ENCODE measurements at regions not wholly inside any gene's neighbourhood (a gene's known extent, or its start where the extent isn't known, plus 50 kb on each side); places are given as distances from the start of the nearest gene placed in this dataset.
A peak's percentile ranks its signal among the peaks of the same experiment; 100 is the strongest.
"Not testable (repeated sequence)": the region's sequence is repeated elsewhere in the genome, so short reads cannot be mapped to it uniquely, and the experiment has no call there.

DNA sequence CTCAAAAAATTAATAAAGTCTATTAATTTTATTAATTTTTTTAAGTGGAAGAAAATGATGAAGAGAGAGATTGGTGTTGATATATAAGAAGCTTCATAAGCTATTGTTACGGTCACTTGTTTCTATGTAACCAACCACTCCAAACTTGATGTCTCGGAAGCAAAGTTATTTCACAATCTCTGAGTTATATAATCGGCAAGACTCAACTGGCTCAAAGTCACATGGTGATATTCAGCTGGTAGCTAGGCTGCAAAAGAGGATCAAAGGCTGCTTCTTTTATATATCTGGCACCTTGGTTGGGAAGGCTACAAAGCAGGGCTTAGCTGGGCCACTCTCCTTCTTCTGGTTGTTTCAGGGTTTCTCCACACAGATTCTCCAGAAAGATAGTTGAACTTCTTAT lies 245.1 kb upstream of the ARHGAP42 start:
- WGBS, 4 donors, result 85 to 95% (median 87%) methylated on average over 3 of the region's 3 CpGs
- Histone ChIP-seq H3K36me3 (replicated peaks in 1 of 2) (no peaks in the 10 kb centered on the region), H3K27ac (no peak overlapping the region), H3K4me3 (no peak overlapping the region), H3K27me3 (no peaks in the 10 kb centered on the region), H3K9me3 (replicated peaks in 1 of 3) (no peaks in the 10 kb centered on the region), H3K4me1 (replicated peaks in 1 of 2) (no peaks in the 10 kb centered on the region)
- TF ChIP-seq, protein P1, sequence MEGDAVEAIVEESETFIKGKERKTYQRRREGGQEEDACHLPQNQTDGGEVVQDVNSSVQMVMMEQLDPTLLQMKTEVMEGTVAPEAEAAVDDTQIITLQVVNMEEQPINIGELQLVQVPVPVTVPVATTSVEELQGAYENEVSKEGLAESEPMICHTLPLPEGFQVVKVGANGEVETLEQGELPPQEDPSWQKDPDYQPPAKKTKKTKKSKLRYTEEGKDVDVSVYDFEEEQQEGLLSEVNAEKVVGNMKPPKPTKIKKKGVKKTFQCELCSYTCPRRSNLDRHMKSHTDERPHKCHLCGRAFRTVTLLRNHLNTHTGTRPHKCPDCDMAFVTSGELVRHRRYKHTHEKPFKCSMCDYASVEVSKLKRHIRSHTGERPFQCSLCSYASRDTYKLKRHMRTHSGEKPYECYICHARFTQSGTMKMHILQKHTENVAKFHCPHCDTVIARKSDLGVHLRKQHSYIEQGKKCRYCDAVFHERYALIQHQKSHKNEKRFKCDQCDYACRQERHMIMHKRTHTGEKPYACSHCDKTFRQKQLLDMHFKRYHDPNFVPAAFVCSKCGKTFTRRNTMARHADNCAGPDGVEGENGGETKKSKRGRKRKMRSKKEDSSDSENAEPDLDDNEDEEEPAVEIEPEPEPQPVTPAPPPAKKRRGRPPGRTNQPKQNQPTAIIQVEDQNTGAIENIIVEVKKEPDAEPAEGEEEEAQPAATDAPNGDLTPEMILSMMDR (IDR thresholded peaks at IDR 0.05), result no peak
- TF ChIP-seq POLR2A (IDR thresholded peaks at IDR 0.05), result no peak
- DNase-seq, result no peak
- intact Hi-C loops (cut with DNase I), result no loop called here

GRCh38 chr11:100445231-100445735 lies 241.8 kb upstream of the ARHGAP42 start:
- intact Hi-C loops (cut with DNase I), result no loop called here
- H3K36me3 ChIP-seq (replicated peaks in 1 of 2), result no peaks in the 10 kb centered on the region
- 12 to 25% (median 16%) methylated on average over 2 of the region's 2 CpGs for WGBS, 4 donors
- no peaks in the 10 kb centered on the region for H3K27me3 ChIP-seq
- peak in 2 of 7 donors; percentile 20 to 30 for DNase-seq
- no peak overlapping the region for H3K4me3 ChIP-seq
- H3K27ac ChIP-seq, result no peak overlapping the region
- no peaks in the 10 kb centered on the region for H3K9me3 ChIP-seq (replicated peaks in 1 of 3)
- TF ChIP-seq POLR2A (IDR thresholded peaks at IDR 0.05), result no peak
- TF ChIP-seq, protein P1 (IDR thresholded peaks at IDR 0.05), result no peak
- H3K4me1 ChIP-seq (replicated peaks in 1 of 2), result no peaks in the 10 kb centered on the region

GRCh38 chr11:100451801-100452460 lies 235.2 kb upstream of the ARHGAP42 start:
- H3K4me3 ChIP-seq; H3K4me1 ChIP-seq (replicated peaks in 1 of 2); H3K27ac ChIP-seq; H3K27me3 ChIP-seq; H3K36me3 ChIP-seq (replicated peaks in 1 of 2); intact Hi-C loops (cut with DNase I); H3K9me3 ChIP-seq (replicated peaks in 1 of 3); DNase-seq: not testable (repeated sequence)
- 90 to 93% (median 92%) methylated on average over 25 to 26 of the region's 26 CpGs for WGBS, 4 donors

- TF ChIP-seq POLR2A (IDR thresholded peaks at IDR 0.05), result no peak
- TF ChIP-seq, protein P1 (IDR thresholded peaks at IDR 0.05), result no peak
- intact Hi-C loops (cut with DNase I), result no loop called here
- Histone ChIP-seq H3K4me1 (replicated peaks in 1 of 2) (no peaks in the 10 kb centered on the region), H3K4me3 (no peak overlapping the region), H3K9me3 (replicated peaks in 1 of 3) (no peaks in the 10 kb centered on the region), H3K27ac (no peak overlapping the region), H3K27me3 (no peaks in the 10 kb centered on the region), H3K36me3 (replicated peaks in 1 of 2) (no peaks in the 10 kb centered on the region)
- 55 to 76% (median 60%) methylated on average over 3 of the region's 3 CpGs for WGBS, 4 donors
- DNase-seq, result no peak
Observed at GRCh38 chr11:100459811-100460210, 227.3 kb upstream of the ARHGAP42 start.

DNA sequence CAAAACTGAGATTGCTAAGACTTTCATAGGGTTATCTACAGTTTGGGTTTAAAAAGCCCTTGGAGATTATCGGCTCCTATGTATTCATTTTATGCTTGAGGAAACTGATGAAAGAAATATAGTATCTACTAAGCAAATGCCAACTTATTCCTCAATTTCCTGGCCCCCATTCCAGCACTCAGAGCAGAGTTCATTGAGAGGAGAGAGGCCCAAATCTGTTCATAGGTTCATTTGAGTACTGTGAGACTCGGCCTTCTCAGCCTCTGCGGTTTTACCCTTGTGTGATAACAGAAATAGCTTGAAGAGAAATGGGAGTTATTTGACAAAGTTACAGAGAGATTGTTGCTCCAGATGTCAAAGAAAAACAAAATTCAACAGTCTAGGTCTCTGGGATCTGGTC lies 226.7 kb upstream of the ARHGAP42 start:
- Histone ChIP-seq H3K4me3 (no peak overlapping the region), H3K4me1 (replicated peaks in 1 of 2) (no peaks in the 10 kb centered on the region), H3K9me3 (replicated peaks in 1 of 3) (no peaks in the 10 kb centered on the region), H3K27me3 (no peaks in the 10 kb centered on the region), H3K27ac (no peak overlapping the region), H3K36me3 (replicated peaks in 1 of 2) (no peaks in the 10 kb centered on the region)
- WGBS, 4 donors, result 82 to 90% (median 86%) methylated on average over 3 of the region's 3 CpGs
- intact Hi-C loops (cut with DNase I), result no loop called here
- TF ChIP-seq, protein P1 (IDR thresholded peaks at IDR 0.05), result no peak
- TF ChIP-seq POLR2A (IDR thresholded peaks at IDR 0.05), result no peak
- no peak for DNase-seq
